ENCODE measurements at regions not wholly inside any gene's neighbourhood (a gene's known extent, or its start where the extent isn't known, plus 50 kb on each side); places are given as distances from the start of the nearest gene placed in this dataset.
"Not testable (repeated sequence)": the region's sequence is repeated elsewhere in the genome, so short reads cannot be mapped to it uniquely, and the experiment has no call there.

DNA sequence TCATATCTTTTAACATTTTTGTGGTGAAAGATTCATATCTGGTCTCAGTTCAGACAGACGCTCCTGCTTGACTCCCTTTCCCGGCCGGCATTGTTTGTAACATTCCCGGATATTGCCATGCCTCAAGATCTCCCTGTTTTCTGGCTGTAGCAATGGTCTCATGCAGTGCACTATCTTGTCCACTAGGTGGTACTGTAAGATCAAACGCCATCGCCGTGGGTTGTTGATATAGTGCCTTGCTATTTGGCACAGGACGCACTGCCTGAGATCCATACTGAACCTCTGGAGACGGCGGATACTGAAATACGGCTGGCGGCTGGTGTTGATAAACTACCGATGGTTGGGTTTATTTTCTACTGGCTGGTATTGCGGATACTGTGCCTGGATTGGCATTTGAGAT is 218.6 kb downstream of the ADRA2C start:
- not testable (repeated sequence) for TF ChIP-seq PPARA, BACH2 (CRISPR knock-in tag; IDR thresholded peaks at IDR 0.05; ENCODE audit: borderline replicate concordance)
